ENCODE measurements at regions not wholly inside any gene's neighbourhood (a gene's known extent, or its start where the extent isn't known, plus 50 kb on each side); places are given as distances from the start of the nearest gene placed in this dataset.
"Not testable (repeated sequence)": the region's sequence is repeated elsewhere in the genome, so short reads cannot be mapped to it uniquely, and the experiment has no call there.

- ATAC-seq (ENCODE audit: poor library complexity): peak; percentile 12
- no peak for DNase-seq
- intact Hi-C loops (cut with DNase I): no loop called here
Measured at GRCh38 chr2:64812285-64812684, 158.6 kb upstream of the SERTAD2 start.

- ATAC-seq (ENCODE audit: poor library complexity): no peak
- DNase-seq: no peak
- intact Hi-C loops (cut with DNase I): no loop called here
Measured at GRCh38 chr2:64814007-64814406, 160.3 kb upstream of the SERTAD2 start.

GRCh38 chr2:64816526-64816925 lies 162.8 kb upstream of the SERTAD2 start:
- DNase-seq; intact Hi-C loops (cut with DNase I); ATAC-seq (ENCODE audit: poor library complexity): not testable (repeated sequence)

GRCh38 chr2:64817453-64817852 lies 163.7 kb upstream of the SERTAD2 start:
- ATAC-seq (ENCODE audit: poor library complexity): no peak
- intact Hi-C loops (cut with DNase I): no loop called here

GRCh38 chr2:64818664-64819060 lies 164.9 kb upstream of the SERTAD2 start:
- DNase-seq: no peak
- intact Hi-C loops (cut with DNase I): no loop called here
- no peak for ATAC-seq (ENCODE audit: poor library complexity)

More at GRCh38 chr2:64817453-64817852, 163.7 kb upstream of the SERTAD2 start:
- DNase-seq: no peak

- ATAC-seq (ENCODE audit: poor library complexity) (no peak), DNase-seq (no peak)
- intact Hi-C loops (cut with DNase I): no loop called here
Measured at GRCh38 chr2:64819361-64819760, 165.6 kb upstream of the SERTAD2 start.

- intact Hi-C loops (cut with DNase I): no loop called here
- no peak for ATAC-seq (ENCODE audit: poor library complexity)
- DNase-seq: no peak
Measured at GRCh38 chr2:64819774-64820688, 166.3 kb upstream of the SERTAD2 start.

- DNase-seq: no peak
- intact Hi-C loops (cut with DNase I): no loop called here
- no peak for ATAC-seq (ENCODE audit: poor library complexity)
Measured at GRCh38 chr2:64820901-64821300, 167.2 kb upstream of the SERTAD2 start.

GRCh38 chr2:64823794-64824193 lies 165.4 kb upstream of the SLC1A4 start:
- no peak for ATAC-seq (ENCODE audit: poor library complexity)
- intact Hi-C loops (cut with DNase I): no loop called here
- no peak for DNase-seq

GRCh38 chr2:64825831-64826491 lies 163.2 kb upstream of the SLC1A4 start:
- intact Hi-C loops (cut with DNase I): loop anchor here (5.0 kb wide), 1 partner anchor 44 kb away; no protein-coding TSS in a partner anchor
- no peak for ATAC-seq (ENCODE audit: poor library complexity)
- DNase-seq: no peak

- no peak for ATAC-seq (ENCODE audit: poor library complexity)
- DNase-seq: no peak
- intact Hi-C loops (cut with DNase I): loop anchor here (5.0 kb wide), 1 partner anchor 44 kb away; no protein-coding TSS in a partner anchor
Measured at GRCh38 chr2:64826703-64827102, 162.5 kb upstream of the SLC1A4 start.

- intact Hi-C loops (cut with DNase I): loop anchor here (5.0 kb wide), 1 partner anchor 46 kb away; no protein-coding TSS in a partner anchor
- ATAC-seq (ENCODE audit: poor library complexity): no peak
- DNase-seq: no peak
Measured at GRCh38 chr2:64828261-64828660, 160.9 kb upstream of the SLC1A4 start.

GRCh38 chr2:64829525-64829924 lies 159.7 kb upstream of the SLC1A4 start:
- no peak for ATAC-seq (ENCODE audit: poor library complexity)
- no peak for DNase-seq
- intact Hi-C loops (cut with DNase I): loop anchor here (5.0 kb wide), 1 partner anchor 47 kb away; no protein-coding TSS in a partner anchor

GRCh38 chr2:64831134-64831976 lies 157.8 kb upstream of the SLC1A4 start:
- ATAC-seq (ENCODE audit: poor library complexity) (peak; percentile 93), DNase-seq (peak; percentile 91)
- intact Hi-C loops (cut with DNase I): no loop called here

- intact Hi-C loops (cut with DNase I): no loop called here
- ATAC-seq (ENCODE audit: poor library complexity): no peak
- no peak for DNase-seq
Measured at GRCh38 chr2:64831977-64832328, 157.2 kb upstream of the SLC1A4 start.

- no peak for DNase-seq
- ATAC-seq (ENCODE audit: poor library complexity): no peak
- intact Hi-C loops (cut with DNase I): no loop called here
Measured at GRCh38 chr2:64832936-64833335, 156.3 kb upstream of the SLC1A4 start.

- DNase-seq (no peak), ATAC-seq (ENCODE audit: poor library complexity) (no peak)
- intact Hi-C loops (cut with DNase I): no loop called here
Measured at GRCh38 chr2:64836566-64836965, 152.6 kb upstream of the SLC1A4 start.

- no peak for ATAC-seq (ENCODE audit: poor library complexity)
- intact Hi-C loops (cut with DNase I): no loop called here
- DNase-seq: no peak
Measured at GRCh38 chr2:64837116-64837731, 152.0 kb upstream of the SLC1A4 start.

Data from Right ventricle myocardium superior (tissue), 1 donor.